ENCODE measurements at regions not wholly inside any gene's neighbourhood (a gene's known extent, or its start where the extent isn't known, plus 50 kb on each side); places are given as distances from the start of the nearest gene placed in this dataset.

- no peaks in the 10 kb centered on the region for H3K79me2 ChIP-seq (ENCODE audit: insufficient read depth, low read length)
- H3K27me3 ChIP-seq (ENCODE audit: control insufficient read depth in 1 of 2, insufficient read depth in 2 of 2, low read length in 2 of 2), result no peaks in the 10 kb centered on the region
- H3K27ac ChIP-seq (ENCODE audit: extremely low read length, insufficient read depth, low read length), result no peak overlapping the region
- no peak overlapping the region for H3K9ac ChIP-seq (ENCODE audit: insufficient read depth, low read depth, low read length)
- POLR2A ChIA-PET, result no interaction called here
- H3K9me3 ChIP-seq (ENCODE audit: low read length), result no peaks in the 10 kb centered on the region
- no TSS peak for BruUV-seq (replicated peaks)
- H3K4me3 ChIP-seq (replicated peaks in 1 of 3; ENCODE audit: insufficient read depth in 1 of 3, low read depth in 2 of 3, low read length in 3 of 3), result no peak overlapping the region
- intact Hi-C loops (cut with micrococcal nuclease; ENCODE audit: unreplicated experiment) (no loop called here), in situ Hi-C loops (cut with HindIII; ENCODE audit: extremely low pct_ligation_motif_present, low pct_unique_long_range_greater_than_20kb) (no loop called here)
- CTCF ChIA-PET (ENCODE audit: low intra/inter-chr PET ratio, low total read pairs), result no interaction called here
- H2AFZ ChIP-seq (ENCODE audit: low read length), result no peak overlapping the region
- no peaks in the 10 kb centered on the region for H4K20me1 ChIP-seq (ENCODE audit: insufficient read depth, low read length)
- no peaks in the 10 kb centered on the region for H3K36me3 ChIP-seq (replicated peaks in 1 of 2; ENCODE audit: control insufficient read depth in 1 of 2, insufficient read depth in 2 of 2, low read length in 2 of 2)
- no peak for DNase-seq (ENCODE audit: low spot score)
- H3K4me1 ChIP-seq (ENCODE audit: insufficient read depth, low read length), result no peaks in the 10 kb centered on the region
- no peak overlapping the region for H3K4me2 ChIP-seq (ENCODE audit: low read depth, low read length)
- ATAC-seq, result no peak
- TF ChIP-seq ZNF280B (CRISPR knock-in tag; IDR thresholded peaks at IDR 0.05; ENCODE audit: borderline replicate concordance) (no peak), SOX13 (IDR thresholded peaks at IDR 0.05) (no peak), SOX13 (CRISPR knock-in tag; conservative IDR thresholded peaks at IDR 0.05 in 1 of 2, IDR thresholded peaks at IDR 0.05 in 1 of 2) (no peak), TERF1 (CRISPR knock-in tag; IDR thresholded peaks at IDR 0.05) (no peak)
- TF ChIP-seq, protein P1, sequence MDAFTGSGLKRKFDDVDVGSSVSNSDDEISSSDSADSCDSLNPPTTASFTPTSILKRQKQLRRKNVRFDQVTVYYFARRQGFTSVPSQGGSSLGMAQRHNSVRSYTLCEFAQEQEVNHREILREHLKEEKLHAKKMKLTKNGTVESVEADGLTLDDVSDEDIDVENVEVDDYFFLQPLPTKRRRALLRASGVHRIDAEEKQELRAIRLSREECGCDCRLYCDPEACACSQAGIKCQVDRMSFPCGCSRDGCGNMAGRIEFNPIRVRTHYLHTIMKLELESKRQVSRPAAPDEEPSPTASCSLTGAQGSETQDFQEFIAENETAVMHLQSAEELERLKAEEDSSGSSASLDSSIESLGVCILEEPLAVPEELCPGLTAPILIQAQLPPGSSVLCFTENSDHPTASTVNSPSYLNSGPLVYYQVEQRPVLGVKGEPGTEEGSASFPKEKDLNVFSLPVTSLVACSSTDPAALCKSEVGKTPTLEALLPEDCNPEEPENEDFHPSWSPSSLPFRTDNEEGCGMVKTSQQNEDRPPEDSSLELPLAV (CRISPR knock-in tag; conservative IDR thresholded peaks at IDR 0.05; ENCODE audit: low read depth), result no peak
- no peak for FAIRE-seq
Observed at GRCh38 chr3:167188592-167188991, 191.5 kb downstream of the ZBBX start.

All from HepG2 (cell line).